Lower leg skin (tissue), 3 donors: ENCODE measurements at regions not wholly inside any gene's neighbourhood (a gene's known extent, or its start where the extent isn't known, plus 50 kb on each side); places are given as distances from the start of the nearest gene placed in this dataset.

Experiments
- POLR2A ChIP-seq, 2 donors: fragments of 450-650 bp; IDR thresholded peaks; one replicate each; pipeline ENCODE4 v1.6.1; 2016 to 2017; ENCODE audit warnings: antibody characterized with exemption in 2 of 2, mild to moderate bottlenecking in 1 of 2, moderate library complexity in 1 of 2
- TF ChIP-seq, protein P1 (sequence below), 3 donors: fragments of 450-650 bp; IDR thresholded peaks; one replicate each; pipeline ENCODE4 v1.5.1; 2016; ENCODE audit warnings: antibody characterized with exemption in 3 of 3, mild to moderate bottlenecking in 3 of 3, moderate library complexity in 2 of 3

DNA sequence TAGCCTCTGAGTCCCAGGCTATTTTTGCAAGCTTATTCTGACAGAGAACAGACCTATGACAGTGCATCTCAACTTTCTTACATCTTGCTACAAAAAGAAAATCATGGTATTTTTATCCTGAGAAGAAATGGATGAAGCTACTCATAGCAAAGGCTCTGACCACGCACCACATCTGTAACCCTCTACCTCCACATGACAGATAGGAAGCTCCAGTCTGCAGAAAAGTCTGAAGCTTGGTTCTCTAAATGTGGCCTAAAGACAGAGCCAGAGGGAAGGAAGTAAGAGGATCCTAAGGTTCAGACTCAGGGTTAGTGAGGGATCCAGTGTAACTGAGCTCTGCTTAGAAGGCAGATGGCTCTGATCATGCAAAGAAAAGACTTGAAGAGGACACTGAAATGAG lies 58.4 kb upstream of the ABCB5 start:
- TF ChIP-seq, protein P1, sequence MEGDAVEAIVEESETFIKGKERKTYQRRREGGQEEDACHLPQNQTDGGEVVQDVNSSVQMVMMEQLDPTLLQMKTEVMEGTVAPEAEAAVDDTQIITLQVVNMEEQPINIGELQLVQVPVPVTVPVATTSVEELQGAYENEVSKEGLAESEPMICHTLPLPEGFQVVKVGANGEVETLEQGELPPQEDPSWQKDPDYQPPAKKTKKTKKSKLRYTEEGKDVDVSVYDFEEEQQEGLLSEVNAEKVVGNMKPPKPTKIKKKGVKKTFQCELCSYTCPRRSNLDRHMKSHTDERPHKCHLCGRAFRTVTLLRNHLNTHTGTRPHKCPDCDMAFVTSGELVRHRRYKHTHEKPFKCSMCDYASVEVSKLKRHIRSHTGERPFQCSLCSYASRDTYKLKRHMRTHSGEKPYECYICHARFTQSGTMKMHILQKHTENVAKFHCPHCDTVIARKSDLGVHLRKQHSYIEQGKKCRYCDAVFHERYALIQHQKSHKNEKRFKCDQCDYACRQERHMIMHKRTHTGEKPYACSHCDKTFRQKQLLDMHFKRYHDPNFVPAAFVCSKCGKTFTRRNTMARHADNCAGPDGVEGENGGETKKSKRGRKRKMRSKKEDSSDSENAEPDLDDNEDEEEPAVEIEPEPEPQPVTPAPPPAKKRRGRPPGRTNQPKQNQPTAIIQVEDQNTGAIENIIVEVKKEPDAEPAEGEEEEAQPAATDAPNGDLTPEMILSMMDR (IDR thresholded peaks at IDR 0.05): no peak
- TF ChIP-seq POLR2A (IDR thresholded peaks at IDR 0.05): no peak
